ENCODE measurements at regions not wholly inside any gene's neighbourhood (a gene's known extent, or its start where the extent isn't known, plus 50 kb on each side); places are given as distances from the start of the nearest gene placed in this dataset.

- TF ChIP-seq CEBPB (IDR thresholded peaks at IDR 0.05; ENCODE audit: low read depth, low read length), result no peak
- TF ChIP-seq ELK1 (IDR thresholded peaks at IDR 0.05; ENCODE audit: borderline replicate concordance, low read depth, low read length), result no peak
- no peak for TF ChIP-seq RFX5 (IDR thresholded peaks at IDR 0.05; ENCODE audit: low read depth, low read length)
- no peak for TF ChIP-seq USF2 (IDR thresholded peaks at IDR 0.05; ENCODE audit: low read depth, low read length)
- TF ChIP-seq MAZ (IDR thresholded peaks at IDR 0.05; ENCODE audit: borderline replicate concordance, low read depth, low read length), result no peak
- TF ChIP-seq NFE2L2 (IDR thresholded peaks at IDR 0.05; ENCODE audit: low read depth, low read length), result no peak
- TF ChIP-seq MXI1 (IDR thresholded peaks at IDR 0.05; ENCODE audit: borderline replicate concordance, low read depth, low read length), result no peak
- TF ChIP-seq FOS (IDR thresholded peaks at IDR 0.05; ENCODE audit: low read depth, low read length), result no peak
- no peak for TF ChIP-seq RCOR1 (IDR thresholded peaks at IDR 0.05; ENCODE audit: insufficient replicate concordance, low read length)
- no peak overlapping the region for H4K91ac ChIP-seq (ENCODE audit: insufficient read depth, low read depth, low read length)
- H2BK120ac ChIP-seq (ENCODE audit: low read depth, low read length), result no peak overlapping the region
- H2BK15ac ChIP-seq (ENCODE audit: low read depth, low read length), result no peak overlapping the region
- H3K9me3 ChIP-seq (ENCODE audit: control insufficient read depth, insufficient read depth, low read length), result no peaks in the 10 kb centered on the region
- no peak overlapping the region for H3K56ac ChIP-seq (ENCODE audit: extremely low read depth, insufficient read depth, low read length)
- no peak overlapping the region for H3K14ac ChIP-seq (replicated peaks; ENCODE audit: low read depth, low read length)
- no peak overlapping the region for H3K4me3 ChIP-seq (ENCODE audit: insufficient read depth, low read depth, low read length)
- H2AK9ac ChIP-seq (replicated peaks; ENCODE audit: low read depth, low read length, poor library complexity), result no peak overlapping the region
- H3K27me3 ChIP-seq (ENCODE audit: control insufficient read depth, insufficient read depth, low read length), result no peaks in the 10 kb centered on the region
- no peak overlapping the region for H4K8ac ChIP-seq (ENCODE audit: low read depth in 2 of 2, low read length in 2 of 2)
- H2AK5ac ChIP-seq (ENCODE audit: low read depth, low read length), result no peak overlapping the region
- 52% methylated on average over 15 of the region's 28 CpGs; no CpG with 5 or more reads in 1 of the 2 experiments for WGBS, 2 experiments (ENCODE audit: extremely low coverage in 2 of 2, insufficient read length in 1 of 2)
- ChIA-PET POLR2A (ENCODE audit: unreplicated experiment) (no interaction called here), CTCF (no interaction called here)
- dilution Hi-C loops (cut with HindIII; ENCODE audit: low sequenced_read_pairs, unreplicated experiment), result no loop called here
- no peaks in the 10 kb centered on the region for H3K4me1 ChIP-seq (ENCODE audit: control insufficient read depth, insufficient read depth, low read length)
- in situ Hi-C loops (cut with MboI; ENCODE audit: low sequenced_read_pairs), result no loop called here
- H2AFZ ChIP-seq (replicated peaks; ENCODE audit: low read length, poor library complexity), result peak overlapping the region; percentile 62
- no peaks in the 10 kb centered on the region for H4K20me1 ChIP-seq (ENCODE audit: insufficient read depth, low read length)
- BruUV-seq (replicated peaks), result no TSS peak
- H3K27ac ChIP-seq (ENCODE audit: insufficient read depth, low read length), result no peak overlapping the region
- H3K4ac ChIP-seq (ENCODE audit: low read depth, low read length), result no peak overlapping the region
- no peak for DNase-seq
- no peak for ATAC-seq (ENCODE audit: low read depth)
- H2BK20ac ChIP-seq (ENCODE audit: low read depth, low read length), result no peak overlapping the region
- H2BK5ac ChIP-seq (ENCODE audit: low read depth, low read length, poor library complexity, severe bottlenecking), result no peak overlapping the region
- no peak overlapping the region for H3K23ac ChIP-seq (ENCODE audit: low read depth, low read length)
- H3K18ac ChIP-seq (ENCODE audit: low read depth, low read length), result no peak overlapping the region
- no peaks in the 10 kb centered on the region for H3K36me3 ChIP-seq (ENCODE audit: control insufficient read depth, insufficient read depth, low read length)
- H3K79me1 ChIP-seq (ENCODE audit: low read depth in 1 of 2, low read length in 2 of 2), result no peaks in the 10 kb centered on the region
- H4K5ac ChIP-seq (ENCODE audit: low read depth, low read length), result no peak overlapping the region
- H3K4me2 ChIP-seq (ENCODE audit: low read depth, low read length), result no peak overlapping the region
- no peaks in the 10 kb centered on the region for H3K9me1 ChIP-seq (ENCODE audit: insufficient read depth, low read length)
- intact Hi-C loops (cut with micrococcal nuclease), result no loop called here
- H3K9ac ChIP-seq (ENCODE audit: low read depth, low read length), result no peak overlapping the region
Measured at GRCh38 chr4:188218392-188218791, 79.2 kb downstream of the TRIML1 start.

Measured in IMR-90 (cell line).